ENCODE measurements at regions not wholly inside any gene's neighbourhood (a gene's known extent, or its start where the extent isn't known, plus 50 kb on each side); places are given as distances from the start of the nearest gene placed in this dataset.

GRCh38 chr10:10946801-10947200 is 70.9 kb upstream of the CELF2 start:
- Histone ChIP-seq H3K27ac (no peak overlapping the region), H3K27me3 (no peaks in the 10 kb centered on the region), H3K4me2 (no peak overlapping the region), H2AFZ (no peak overlapping the region), H3K36me3 (replicated peaks; ENCODE audit: insufficient read depth, low read depth) (no peaks in the 10 kb centered on the region), H3K4me1 (ENCODE audit: insufficient read depth) (no peaks in the 10 kb centered on the region), H3K79me2 (no peaks in the 10 kb centered on the region), H3K4me3 (no peak overlapping the region), H3K9me2 (replicated peaks; ENCODE audit: insufficient read depth) (no peaks in the 10 kb centered on the region), H4K20me1 (ENCODE audit: insufficient read depth, poor library complexity, severe bottlenecking) (no peaks in the 10 kb centered on the region), H3K9me3 (ENCODE audit: low read depth) (no peaks in the 10 kb centered on the region)
- no peak for DNase-seq (ENCODE audit: low spot score)
- WGBS (ENCODE audit: low lambda C conversion rate, missing lambda C conversion rate), result 77% methylated on average over 4 of the region's 4 CpGs
- TF ChIP-seq EZH2phosphoT487 (IDR thresholded peaks at IDR 0.05; ENCODE audit: low read depth, severe bottlenecking, unreplicated experiment), result no peak
- TF ChIP-seq CTCF (IDR thresholded peaks at IDR 0.05; ENCODE audit: poor library complexity), result no peak
- TF ChIP-seq EZH2 (IDR thresholded peaks at IDR 0.05; ENCODE audit: borderline replicate concordance), result no peak

DNA sequence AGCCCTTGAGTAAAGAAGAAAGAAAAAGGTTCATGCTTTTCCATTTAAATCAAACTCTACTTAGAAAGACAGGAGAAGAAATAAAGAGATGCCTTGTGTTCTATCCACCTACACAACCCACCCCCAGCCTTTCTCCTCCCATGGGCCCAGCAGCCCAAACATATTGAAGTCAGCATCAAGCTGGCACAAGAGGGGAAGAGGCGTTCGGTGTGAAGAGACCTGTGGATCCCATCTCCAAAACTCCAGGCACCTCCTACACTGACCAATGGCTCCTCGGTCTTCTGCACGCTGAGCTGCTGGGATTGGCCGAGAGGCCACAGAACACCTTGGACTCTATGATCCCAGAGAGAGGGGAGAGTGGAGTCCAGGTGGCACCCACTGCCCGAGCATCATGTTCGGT is 66.0 kb upstream of the CELF2 start:
- no peaks in the 10 kb centered on the region for H3K4me1 ChIP-seq (ENCODE audit: insufficient read depth)
- DNase-seq (ENCODE audit: low spot score), result no peak
- no peaks in the 10 kb centered on the region for H3K9me2 ChIP-seq (replicated peaks; ENCODE audit: insufficient read depth)
- no peak overlapping the region for H2AFZ ChIP-seq
- H3K36me3 ChIP-seq (replicated peaks; ENCODE audit: insufficient read depth, low read depth), result no peaks in the 10 kb centered on the region
- no peaks in the 10 kb centered on the region for H3K27me3 ChIP-seq
- WGBS (ENCODE audit: low lambda C conversion rate, missing lambda C conversion rate), result 94% methylated on average over 7 of the region's 7 CpGs
- no peak overlapping the region for H3K4me3 ChIP-seq
- H3K79me2 ChIP-seq, result no peaks in the 10 kb centered on the region
- TF ChIP-seq EZH2phosphoT487 (IDR thresholded peaks at IDR 0.05; ENCODE audit: low read depth, severe bottlenecking, unreplicated experiment), result no peak
- no peak for TF ChIP-seq EZH2 (IDR thresholded peaks at IDR 0.05; ENCODE audit: borderline replicate concordance)
- no peak for TF ChIP-seq CTCF (IDR thresholded peaks at IDR 0.05; ENCODE audit: poor library complexity)
- H3K4me2 ChIP-seq, result no peak overlapping the region
- H3K27ac ChIP-seq, result no peak overlapping the region
- no peaks in the 10 kb centered on the region for H4K20me1 ChIP-seq (ENCODE audit: insufficient read depth, poor library complexity, severe bottlenecking)
- H3K9me3 ChIP-seq (ENCODE audit: low read depth), result no peaks in the 10 kb centered on the region

DNA sequence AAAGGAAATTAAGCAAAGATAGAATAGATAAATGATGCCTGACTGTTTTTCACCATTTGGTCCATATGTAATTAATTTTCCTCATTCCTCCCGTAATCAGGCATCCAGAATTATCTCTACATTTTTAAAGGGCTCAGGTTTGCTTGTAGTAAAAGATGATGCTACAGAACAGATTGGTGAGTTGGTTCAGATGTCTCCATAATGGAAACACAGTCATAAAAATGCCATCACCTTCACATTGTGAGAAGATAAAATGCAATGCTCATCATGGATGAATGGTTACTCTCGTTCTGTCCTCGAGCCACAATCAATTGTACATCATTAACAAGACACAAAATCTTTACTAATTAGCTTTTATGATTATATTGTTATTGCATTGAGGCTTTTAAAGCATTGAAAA is 64.9 kb upstream of the CELF2 start:
- no peaks in the 10 kb centered on the region for H4K20me1 ChIP-seq (ENCODE audit: insufficient read depth, poor library complexity, severe bottlenecking)
- H3K9me3 ChIP-seq (ENCODE audit: low read depth), result no peaks in the 10 kb centered on the region
- H3K4me2 ChIP-seq, result no peak overlapping the region
- WGBS (ENCODE audit: low lambda C conversion rate, missing lambda C conversion rate), result 48% methylated on average over 3 of the region's 3 CpGs
- no peak overlapping the region for H3K4me3 ChIP-seq
- H3K36me3 ChIP-seq (replicated peaks; ENCODE audit: insufficient read depth, low read depth), result no peaks in the 10 kb centered on the region
- H3K4me1 ChIP-seq (ENCODE audit: insufficient read depth), result no peaks in the 10 kb centered on the region
- no peaks in the 10 kb centered on the region for H3K27me3 ChIP-seq
- H3K27ac ChIP-seq, result no peak overlapping the region
- H3K9me2 ChIP-seq (replicated peaks; ENCODE audit: insufficient read depth), result no peaks in the 10 kb centered on the region
- H3K79me2 ChIP-seq, result no peaks in the 10 kb centered on the region
- TF ChIP-seq CTCF (IDR thresholded peaks at IDR 0.05; ENCODE audit: poor library complexity) (no peak), EZH2 (IDR thresholded peaks at IDR 0.05; ENCODE audit: borderline replicate concordance) (no peak), EZH2phosphoT487 (IDR thresholded peaks at IDR 0.05; ENCODE audit: low read depth, severe bottlenecking, unreplicated experiment) (no peak)
- no peak overlapping the region for H2AFZ ChIP-seq
- no peak for DNase-seq (ENCODE audit: low spot score)
